HG02763 (cell line): ENCODE measurements at regions not wholly inside any gene's neighbourhood (a gene's known extent, or its start where the extent isn't known, plus 50 kb on each side); places are given as distances from the start of the nearest gene placed in this dataset.
A peak's percentile ranks its signal among the peaks of the same experiment; 100 is the strongest.

ENCODE experiments used
- ATAC-seq: cut with Tn5 transposase; IDR thresholded peaks from one replicate; pipeline ENCODE4 v1.9.1; 2021; ENCODE audit warnings: mild to moderate bottlenecking, moderate library complexity; ENCODE audit not compliant: unreplicated experiment

GRCh38 chr2:238963161-238963970, 115.5 kb downstream of the TWIST2 start:
- ATAC-seq, result no peak

GRCh38 chr2:238963971-238964328, 116.1 kb downstream of the TWIST2 start:
- no peak for ATAC-seq

- ATAC-seq, result no peak
Measured at GRCh38 chr2:238964544-238965067, 116.7 kb downstream of the TWIST2 start.

- ATAC-seq, result no peak
Measured at GRCh38 chr2:238965371-238966071, 117.6 kb downstream of the TWIST2 start.

GRCh38 chr2:238966072-238966937, 118.4 kb downstream of the TWIST2 start:
- ATAC-seq, result no peak

- no peak for ATAC-seq
Measured at GRCh38 chr2:238967031-238967977, 119.4 kb downstream of the TWIST2 start.

GRCh38 chr2:238967978-238968360, 120.1 kb downstream of the TWIST2 start:
- ATAC-seq, result no peak

GRCh38 chr2:238968616-238969384, 120.9 kb downstream of the TWIST2 start:
- no peak for ATAC-seq

GRCh38 chr2:238969857-238970256, 122.0 kb downstream of the TWIST2 start:
- no peak for ATAC-seq

GRCh38 chr2:238970553-238971081, 122.7 kb downstream of the TWIST2 start:
- ATAC-seq, result peak; percentile 44

GRCh38 chr2:238971318-238972145, 123.6 kb downstream of the TWIST2 start:
- ATAC-seq, result no peak

GRCh38 chr2:238972146-238972445, 124.2 kb downstream of the TWIST2 start:
- no peak for ATAC-seq

GRCh38 chr2:238973038-238973739, 125.3 kb downstream of the TWIST2 start:
- ATAC-seq, result no peak

- no peak for ATAC-seq
Measured at GRCh38 chr2:238974081-238974480, 126.2 kb downstream of the TWIST2 start.

GRCh38 chr2:238974501-238975166, 126.7 kb downstream of the TWIST2 start:
- ATAC-seq, result no peak

- no peak for ATAC-seq
Measured at GRCh38 chr2:238975408-238975807, 127.5 kb downstream of the TWIST2 start.

- ATAC-seq, result no peak
Measured at GRCh38 chr2:238978497-238978896, 130.6 kb downstream of the TWIST2 start.
